D721Med (cell line): ENCODE measurements at regions not wholly inside any gene's neighbourhood (a gene's known extent, or its start where the extent isn't known, plus 50 kb on each side); places are given as distances from the start of the nearest gene placed in this dataset.

Source experiments
- DNase-seq: peaks from one replicate; pipeline ENCODE4 v3.0.0; 2011; ENCODE audit warnings: low spot score; ENCODE audit not compliant: insufficient read length
- FAIRE-seq: peaks from 2 replicates; lab custom pipeline; 2011; peaks lifted over from hg19 to GRCh38; lab: Jason Lieb, UNC
- CTCF ChIP-seq: IDR thresholded peaks from 2 replicates; pipeline ENCODE4 v1.5.1; 2012; ENCODE audit warnings: mild to moderate bottlenecking, control low read depth; ENCODE audit not compliant: insufficient read depth; ENCODE audit errors: missing control alignments

GRCh38 chr3:87088430-87088992 lies 97.6 kb upstream of the VGLL3 start:
- no peak for FAIRE-seq
- no peak for TF ChIP-seq CTCF
- DNase-seq: no peak

GRCh38 chr3:87084868-87085267 lies 93.9 kb upstream of the VGLL3 start:
- DNase-seq: no peak
- TF ChIP-seq CTCF: no peak
- FAIRE-seq: no peak

GRCh38 chr3:87082796-87083440 lies 92.0 kb upstream of the VGLL3 start:
- peak; percentile 59 for TF ChIP-seq CTCF
- FAIRE-seq: peak; percentile 48
- DNase-seq: peak; percentile 17

GRCh38 chr3:87077355-87077754 lies 86.4 kb upstream of the VGLL3 start:
- DNase-seq (no peak), FAIRE-seq (no peak)
- no peak for TF ChIP-seq CTCF

- no peak for TF ChIP-seq CTCF
- no peak for DNase-seq
- no peak for FAIRE-seq
Measured at GRCh38 chr3:87076946-87077345, 86.0 kb upstream of the VGLL3 start.

- FAIRE-seq (no peak), DNase-seq (no peak)
- TF ChIP-seq CTCF: no peak
Measured at GRCh38 chr3:87073496-87074145, 82.7 kb upstream of the VGLL3 start.

- FAIRE-seq (no peak), DNase-seq (no peak)
- TF ChIP-seq CTCF: no peak
Measured at GRCh38 chr3:87072446-87072845, 81.5 kb upstream of the VGLL3 start.
